ENCODE measurements at regions not wholly inside any gene's neighbourhood (a gene's known extent, or its start where the extent isn't known, plus 50 kb on each side); places are given as distances from the start of the nearest gene placed in this dataset.

DNA sequence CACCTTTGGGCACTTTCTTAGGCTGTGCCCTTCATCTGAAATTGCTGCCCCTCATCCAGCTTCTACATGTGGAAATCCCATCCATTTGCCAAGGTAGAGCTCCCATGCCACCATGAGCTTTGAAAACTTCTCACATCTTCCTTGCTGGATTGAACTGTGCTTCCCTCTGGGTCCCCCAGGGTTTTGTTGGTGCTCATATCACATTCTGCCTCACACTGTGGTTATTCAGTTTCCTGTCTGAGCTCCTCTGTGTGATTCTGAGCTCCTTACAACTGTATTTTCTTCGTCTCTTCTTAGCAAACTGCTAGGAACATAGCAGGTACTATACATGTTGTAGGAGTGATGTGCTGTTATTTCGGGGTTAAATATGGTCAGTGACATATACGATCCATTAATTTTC lies 74.9 kb upstream of the KL start:
- DNase-seq (ENCODE audit: low read depth): no peak
- TF ChIP-seq, protein P1, sequence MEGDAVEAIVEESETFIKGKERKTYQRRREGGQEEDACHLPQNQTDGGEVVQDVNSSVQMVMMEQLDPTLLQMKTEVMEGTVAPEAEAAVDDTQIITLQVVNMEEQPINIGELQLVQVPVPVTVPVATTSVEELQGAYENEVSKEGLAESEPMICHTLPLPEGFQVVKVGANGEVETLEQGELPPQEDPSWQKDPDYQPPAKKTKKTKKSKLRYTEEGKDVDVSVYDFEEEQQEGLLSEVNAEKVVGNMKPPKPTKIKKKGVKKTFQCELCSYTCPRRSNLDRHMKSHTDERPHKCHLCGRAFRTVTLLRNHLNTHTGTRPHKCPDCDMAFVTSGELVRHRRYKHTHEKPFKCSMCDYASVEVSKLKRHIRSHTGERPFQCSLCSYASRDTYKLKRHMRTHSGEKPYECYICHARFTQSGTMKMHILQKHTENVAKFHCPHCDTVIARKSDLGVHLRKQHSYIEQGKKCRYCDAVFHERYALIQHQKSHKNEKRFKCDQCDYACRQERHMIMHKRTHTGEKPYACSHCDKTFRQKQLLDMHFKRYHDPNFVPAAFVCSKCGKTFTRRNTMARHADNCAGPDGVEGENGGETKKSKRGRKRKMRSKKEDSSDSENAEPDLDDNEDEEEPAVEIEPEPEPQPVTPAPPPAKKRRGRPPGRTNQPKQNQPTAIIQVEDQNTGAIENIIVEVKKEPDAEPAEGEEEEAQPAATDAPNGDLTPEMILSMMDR (conservative IDR thresholded peaks at IDR 0.05; ENCODE audit: low read depth, low read length): no peak
- no peak overlapping the region for H3K4me3 ChIP-seq (ENCODE audit: low read depth, low read length)

DNA sequence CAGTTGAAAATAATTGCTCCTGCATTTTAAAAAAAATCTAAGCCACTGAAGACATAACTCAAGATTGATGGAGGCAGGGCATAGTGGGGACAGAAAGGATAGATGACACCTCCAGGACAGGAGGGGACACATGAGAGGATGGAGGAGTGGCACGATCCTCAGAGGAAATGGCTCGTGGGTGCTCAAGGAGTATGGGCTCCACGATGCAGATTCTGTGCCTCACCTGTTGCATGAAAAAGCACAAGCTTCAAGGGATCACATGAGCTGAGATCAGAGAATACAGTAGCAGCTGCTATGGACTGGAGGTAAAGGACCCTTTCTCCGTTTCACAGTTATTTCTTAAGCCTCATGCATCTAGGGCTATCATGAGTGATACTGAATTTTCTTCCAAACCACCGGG lies 69.7 kb upstream of the KL start:
- TF ChIP-seq, protein P1 (conservative IDR thresholded peaks at IDR 0.05; ENCODE audit: low read depth, low read length): no peak
- DNase-seq (ENCODE audit: low read depth): no peak
- H3K4me3 ChIP-seq (ENCODE audit: low read depth, low read length): no peak overlapping the region

DNA sequence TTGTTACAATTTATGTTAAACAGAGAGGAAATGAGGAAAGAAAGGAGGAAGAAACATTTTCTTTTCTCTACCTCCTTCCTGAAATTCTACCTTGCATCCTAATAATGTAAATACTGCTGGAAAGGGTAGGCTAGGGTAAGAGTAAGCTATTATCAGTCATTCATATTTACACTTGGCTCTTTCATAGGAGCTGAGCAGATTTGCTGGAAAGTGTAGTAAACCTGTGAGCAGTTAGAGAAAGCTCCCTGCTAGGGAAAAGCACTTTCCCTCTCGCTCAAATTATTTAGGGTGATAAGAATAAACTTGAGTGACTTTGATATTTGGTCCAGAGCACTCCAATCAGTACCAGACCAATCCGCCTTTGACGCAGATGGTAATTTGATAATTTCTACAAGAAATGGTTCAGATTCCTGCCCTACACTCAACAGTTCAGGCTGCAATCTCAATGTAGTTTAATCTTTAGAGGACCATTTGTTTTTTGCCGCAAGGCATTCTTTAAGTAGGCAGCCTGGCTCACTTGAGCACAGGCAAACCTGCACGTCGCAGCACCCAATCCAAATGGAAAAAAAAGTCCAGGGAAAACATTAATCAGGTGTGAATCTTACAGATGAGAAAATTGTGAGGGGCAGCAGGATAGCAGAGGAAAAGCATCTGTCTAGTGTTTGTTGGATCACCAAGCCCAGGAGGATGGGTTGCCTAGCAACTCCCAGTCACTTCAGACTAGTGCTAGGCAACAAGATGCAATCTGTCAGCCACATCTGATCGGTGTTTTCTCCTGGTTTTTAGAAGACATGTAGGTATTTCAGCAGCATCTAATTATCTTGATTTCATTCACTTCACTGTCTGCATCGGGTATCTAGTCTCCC lies 68.6 kb upstream of the KL start:
- H3K4me3 ChIP-seq (ENCODE audit: low read depth, low read length): no peak overlapping the region
- no peak for DNase-seq (ENCODE audit: low read depth)
- TF ChIP-seq, protein P1 (conservative IDR thresholded peaks at IDR 0.05; ENCODE audit: low read depth, low read length): no peak

DNA sequence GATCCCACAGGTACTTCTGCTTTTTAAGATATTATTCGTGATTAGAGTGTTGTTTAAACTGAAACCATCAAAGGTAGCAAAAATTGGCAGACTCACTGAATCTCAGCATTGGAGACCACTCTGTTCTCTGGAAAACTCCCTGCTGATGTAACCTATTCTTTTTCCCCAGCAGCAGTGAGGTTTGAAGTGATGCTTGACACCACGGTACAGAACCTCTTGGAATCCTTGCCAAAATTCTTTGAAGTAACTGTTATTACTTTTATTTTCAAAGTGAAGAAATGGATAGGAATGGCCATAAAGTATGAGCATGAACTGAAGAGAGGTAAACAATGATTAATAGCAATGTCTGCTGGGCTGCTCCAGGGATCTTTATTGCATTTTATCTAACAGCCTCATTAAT lies 66.4 kb upstream of the KL start:
- H3K4me3 ChIP-seq (ENCODE audit: low read depth, low read length): no peak overlapping the region
- TF ChIP-seq, protein P1 (conservative IDR thresholded peaks at IDR 0.05; ENCODE audit: low read depth, low read length): no peak
- DNase-seq (ENCODE audit: low read depth): no peak

DNA sequence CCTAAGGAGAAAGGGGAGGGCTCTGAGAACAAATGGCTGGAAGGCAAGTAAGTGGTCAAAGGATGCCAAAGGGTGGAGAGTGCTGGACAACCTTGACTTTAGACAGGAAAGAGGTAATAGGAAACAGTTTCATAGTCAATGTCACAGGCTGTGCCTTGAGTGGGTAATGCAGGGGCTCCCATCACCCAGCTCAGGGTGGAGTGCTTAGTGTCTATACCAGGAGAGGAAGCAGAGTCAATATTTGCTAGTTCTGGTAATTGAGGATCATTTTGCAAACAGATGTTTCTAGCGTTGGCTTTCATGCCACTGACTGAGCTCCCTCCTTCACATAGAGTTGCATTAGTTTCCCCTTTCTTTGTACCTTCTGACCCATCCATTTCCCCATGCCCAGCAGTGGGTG lies 64.6 kb upstream of the KL start:
- TF ChIP-seq, protein P1 (conservative IDR thresholded peaks at IDR 0.05; ENCODE audit: low read depth, low read length): no peak
- DNase-seq (ENCODE audit: low read depth): no peak
- no peak overlapping the region for H3K4me3 ChIP-seq (ENCODE audit: low read depth, low read length)

DNA sequence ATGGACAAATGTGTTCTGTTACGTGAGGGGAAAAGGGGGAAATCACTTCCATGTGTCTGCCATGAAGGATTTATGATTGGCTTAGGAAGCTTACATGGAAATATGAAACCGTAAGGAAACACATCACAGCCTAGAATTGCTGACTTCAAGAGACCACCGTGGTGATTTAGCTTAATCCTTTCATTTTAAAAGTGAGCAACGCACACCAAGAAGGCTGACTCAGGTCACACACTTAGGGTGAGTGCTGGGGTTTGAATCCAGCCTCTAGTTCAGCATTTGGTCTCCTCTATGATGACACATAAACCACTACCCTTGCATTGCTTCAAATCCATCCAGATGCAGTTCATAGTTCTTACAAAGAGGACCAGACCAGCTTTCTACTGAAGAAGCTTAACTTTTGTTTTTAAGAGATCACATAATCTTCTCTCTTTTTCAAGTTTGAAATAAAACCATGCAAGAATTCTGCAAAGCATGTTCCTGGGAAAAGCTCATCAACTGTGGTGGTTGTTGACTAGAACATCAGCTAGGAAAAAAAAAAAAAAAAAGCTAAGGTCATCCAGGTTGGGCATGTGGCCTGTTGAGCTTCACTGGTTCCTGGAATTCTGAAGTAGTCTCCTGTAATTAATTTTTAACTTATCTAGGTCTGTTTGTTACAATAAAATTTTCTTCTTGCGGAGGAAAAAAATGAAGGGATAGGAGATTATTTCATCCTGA lies 60.2 kb upstream of the KL start:
- no peak overlapping the region for H3K4me3 ChIP-seq (ENCODE audit: low read depth, low read length)
- TF ChIP-seq, protein P1 (conservative IDR thresholded peaks at IDR 0.05; ENCODE audit: low read depth, low read length): no peak
- peak; percentile 89 for DNase-seq (ENCODE audit: low read depth)
